BJ (cell line): ENCODE measurements at regions not wholly inside any gene's neighbourhood (a gene's known extent, or its start where the extent isn't known, plus 50 kb on each side); places are given as distances from the start of the nearest gene placed in this dataset.

Source experiments
- CTCF ChIA-PET: fragments of 350-600 bp; formaldehyde crosslinking; extraction: SDS; loops from one replicate; lab custom pipeline; 2021; ENCODE audit warnings: antibody characterized with exemption, inconsistent platforms; lab: Yijun Ruan, JAX
- POLR2A ChIA-PET: fragments of 300-600 bp; sonication (Branson Sonifier 250); formaldehyde crosslinking; extraction: SDS; loops from one replicate; lab custom pipeline; 2021; ENCODE audit warnings: antibody characterized with exemption; lab: Charles Lee
- DNase-seq: peaks from one replicate; pipeline ENCODE4 v3.0.0-alpha.2; 2011; ENCODE audit warnings: low read depth
- H3K27me3 ChIP-seq: 2 replicates; pipeline ENCODE4 v1.6.0; 2011; ENCODE audit warnings: low read length; ENCODE audit not compliant: control insufficient read depth, insufficient read depth
- H3K36me3 ChIP-seq: 2 replicates; pipeline ENCODE4 v1.5.1; 2011; ENCODE audit warnings: low read length; ENCODE audit not compliant: control insufficient read depth, insufficient read depth
- H3K4me3 ChIP-seq: 2 replicates; pipeline ENCODE4 v1.5.1; 2011; ENCODE audit warnings: low read depth, mild to moderate bottlenecking, control low read depth, low read length
- CTCF ChIP-seq: IDR thresholded peaks from 2 replicates; pipeline ENCODE4 v1.5.1; 2011; ENCODE audit warnings: low read depth, mild to moderate bottlenecking, control low read depth, inconsistent platforms, low read length, moderate library complexity; ENCODE audit not compliant: insufficient read depth

DNA sequence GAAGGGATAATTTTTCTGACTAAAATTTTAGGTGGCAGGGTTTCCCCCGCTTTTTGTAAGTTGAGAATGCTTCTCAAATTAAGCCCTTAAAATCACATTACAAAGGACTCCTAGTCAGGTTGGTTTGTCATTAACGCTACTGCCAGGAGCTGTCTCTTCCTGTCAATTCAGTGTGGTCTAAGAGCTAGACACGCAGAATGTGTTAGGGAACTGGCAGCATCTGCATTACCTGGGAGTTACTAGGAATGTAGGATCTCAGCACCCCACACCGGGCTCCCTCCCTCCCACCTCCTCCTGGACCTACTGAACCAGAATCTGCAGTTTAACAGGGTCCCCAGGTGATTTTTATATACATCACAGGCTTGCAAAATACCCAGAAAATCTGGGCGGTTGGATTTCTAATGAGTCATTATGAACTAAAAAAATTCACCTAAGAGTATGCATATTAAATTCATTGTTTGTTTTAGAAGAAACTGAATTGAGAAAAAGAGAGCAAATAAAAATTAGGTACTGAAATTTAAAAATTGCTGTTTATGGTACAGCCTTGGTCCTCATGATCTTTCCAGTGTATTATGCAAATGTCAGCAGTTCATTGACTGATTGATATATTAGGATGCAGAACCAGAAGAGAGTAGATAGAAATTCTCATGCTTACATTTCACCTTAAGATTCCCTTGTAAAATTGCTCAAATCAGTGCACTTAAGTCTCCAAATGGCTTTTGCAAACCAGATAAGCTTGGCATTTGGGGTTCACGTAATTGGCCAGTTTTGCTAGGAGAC, 130.9 kb upstream of the ITGA6 start:
- no peak overlapping the region for H3K4me3 ChIP-seq
- no peak for DNase-seq
- CTCF ChIA-PET, result interaction anchor here (1.2 kb wide), 1 partner anchor 10 kb away, joined by 3 read pairs; no protein-coding TSS in a partner anchor
- no peak for TF ChIP-seq CTCF
- POLR2A ChIA-PET, result interaction anchor here (0.6 kb wide), 1 partner anchor 1283 kb away, joined by 5 read pairs; no protein-coding TSS in a partner anchor
- no peaks in the 10 kb centered on the region for H3K36me3 ChIP-seq
- H3K27me3 ChIP-seq, result no peaks in the 10 kb centered on the region

DNA sequence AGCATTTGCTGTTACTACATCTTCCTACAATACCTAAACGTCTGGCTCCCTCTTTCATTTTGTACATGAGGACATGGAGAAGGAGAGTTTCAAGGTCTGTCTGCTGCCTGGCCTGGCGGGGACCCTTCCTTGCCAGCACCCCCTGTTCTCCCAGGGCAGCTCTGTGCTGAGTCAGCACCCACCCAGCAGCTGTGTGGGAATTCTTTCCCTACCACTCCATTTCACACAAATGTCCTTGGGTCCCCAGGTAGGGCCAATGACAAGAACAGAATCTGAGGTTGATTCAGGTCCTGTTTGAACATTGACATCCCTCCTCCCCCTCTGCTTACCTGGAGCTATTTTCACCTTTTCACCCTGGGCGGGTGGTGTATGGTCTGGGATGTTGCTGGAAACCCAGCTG, 129.9 kb upstream of the ITGA6 start:
- TF ChIP-seq CTCF, result no peak
- CTCF ChIA-PET, result interaction anchor here (1.2 kb wide), 1 partner anchor 164 kb away, joined by 5 read pairs; no protein-coding TSS in a partner anchor
- H3K4me3 ChIP-seq, result no peak overlapping the region
- H3K36me3 ChIP-seq, result no peaks in the 10 kb centered on the region
- POLR2A ChIA-PET, result no interaction called here
- DNase-seq, result no peak
- no peaks in the 10 kb centered on the region for H3K27me3 ChIP-seq

DNA sequence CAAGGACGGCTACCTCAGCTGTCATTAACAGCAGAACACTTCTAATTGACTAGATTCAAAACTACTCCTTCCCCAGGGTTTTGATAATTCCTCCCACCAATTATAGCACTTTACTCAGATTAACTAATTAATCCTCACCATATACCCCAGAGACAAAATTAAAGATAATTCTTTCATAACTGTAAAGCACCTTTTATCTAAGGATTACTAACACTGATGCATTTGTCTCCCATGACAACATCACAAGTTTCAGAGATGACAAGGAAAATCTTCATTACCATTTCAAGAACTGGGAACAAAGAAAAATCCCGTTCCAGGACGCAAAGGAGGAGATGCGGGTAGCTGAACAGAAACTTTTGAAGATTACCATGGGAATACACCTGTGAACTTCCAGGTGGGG, 129.4 kb upstream of the ITGA6 start:
- POLR2A ChIA-PET, result no interaction called here
- no peak for TF ChIP-seq CTCF
- CTCF ChIA-PET, result interaction anchor here (1.2 kb wide), 1 partner anchor 164 kb away, joined by 5 read pairs; no protein-coding TSS in a partner anchor
- Histone ChIP-seq H3K4me3 (no peak overlapping the region), H3K36me3 (no peaks in the 10 kb centered on the region), H3K27me3 (no peaks in the 10 kb centered on the region)
- DNase-seq, result no peak

GRCh38 chr2:172299741-172300140, 127.6 kb upstream of the ITGA6 start:
- Histone ChIP-seq H3K4me3 (no peak overlapping the region), H3K36me3 (no peaks in the 10 kb centered on the region), H3K27me3 (no peaks in the 10 kb centered on the region)
- DNase-seq, result no peak
- POLR2A ChIA-PET, result interaction anchor here (0.6 kb wide), 1 partner anchor 9 kb away, joined by 4 read pairs; no protein-coding TSS in a partner anchor
- no peak for TF ChIP-seq CTCF
- CTCF ChIA-PET, result no interaction called here

DNA sequence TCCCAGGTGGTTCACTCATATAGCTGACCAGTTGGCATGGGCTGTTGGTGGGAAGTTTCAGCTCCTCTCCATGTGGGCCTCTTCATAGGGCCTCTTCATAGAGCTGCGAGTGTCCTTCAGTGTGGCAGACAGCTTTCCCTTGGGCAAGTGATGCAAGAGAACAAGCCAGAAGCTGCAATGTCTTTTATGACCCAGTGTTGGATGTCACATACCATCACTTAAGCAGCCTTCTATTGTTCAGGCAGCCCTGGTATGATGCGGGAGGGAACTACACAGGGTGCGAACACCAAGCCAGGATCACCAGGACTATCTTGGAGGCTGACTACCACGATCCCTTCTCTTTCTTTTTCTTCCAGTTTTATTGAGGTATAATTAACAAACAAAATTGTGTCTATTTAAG, 126.5 kb upstream of the ITGA6 start:
- ChIA-PET CTCF (no interaction called here), POLR2A (no interaction called here)
- no peak overlapping the region for H3K4me3 ChIP-seq
- no peak for TF ChIP-seq CTCF
- no peaks in the 10 kb centered on the region for H3K27me3 ChIP-seq
- no peak for DNase-seq
- no peaks in the 10 kb centered on the region for H3K36me3 ChIP-seq
